Fibroblast of skin of left biceps (primary cell): ENCODE measurements at regions not wholly inside any gene's neighbourhood (a gene's known extent, or its start where the extent isn't known, plus 50 kb on each side); places are given as distances from the start of the nearest gene placed in this dataset.

ENCODE experiments used
- DNase-seq, 2 experiments: peaks; one replicate each; pipeline ENCODE4 v3.0.0-alpha.2; 2013; ENCODE audit warnings: low read depth in 2 of 2

GRCh38 chr10:131425752-131426533, 114.4 kb upstream of the TCERG1L start:
- no peak for DNase-seq

- no peak for DNase-seq
Measured at GRCh38 chr10:131426534-131426898, 115.0 kb upstream of the TCERG1L start.

GRCh38 chr10:131427281-131427680, 115.8 kb upstream of the TCERG1L start:
- no peak for DNase-seq

- DNase-seq: no peak
Measured at GRCh38 chr10:131427901-131428300, 116.4 kb upstream of the TCERG1L start.

- no peak for DNase-seq
Measured at GRCh38 chr10:131429141-131429540, 117.6 kb upstream of the TCERG1L start.

GRCh38 chr10:131429942-131430341, 118.4 kb upstream of the TCERG1L start:
- no peak for DNase-seq

- DNase-seq: no peak
Measured at GRCh38 chr10:131430716-131431412, 119.3 kb upstream of the TCERG1L start.

GRCh38 chr10:131431533-131431932, 120.0 kb upstream of the TCERG1L start:
- no peak for DNase-seq

- DNase-seq: no peak
Measured at GRCh38 chr10:131431978-131432690, 120.6 kb upstream of the TCERG1L start.

- no peak for DNase-seq
Measured at GRCh38 chr10:131433568-131433967, 122.0 kb upstream of the TCERG1L start.

- DNase-seq: no peak
Measured at GRCh38 chr10:131435232-131435631, 123.7 kb upstream of the TCERG1L start.

GRCh38 chr10:131435760-131436457, 124.4 kb upstream of the TCERG1L start:
- no peak for DNase-seq

GRCh38 chr10:131436458-131436857, 124.9 kb upstream of the TCERG1L start:
- peak; percentile 13 to 26 for DNase-seq

GRCh38 chr10:131437556-131438475, 126.3 kb upstream of the TCERG1L start:
- no peak for DNase-seq

- DNase-seq: no peak
Measured at GRCh38 chr10:131438665-131439064, 127.1 kb upstream of the TCERG1L start.

GRCh38 chr10:131439705-131440104, 128.2 kb upstream of the TCERG1L start:
- DNase-seq: no peak

GRCh38 chr10:131440405-131441360, 129.2 kb upstream of the TCERG1L start:
- DNase-seq: no peak

- no peak for DNase-seq
Measured at GRCh38 chr10:131442271-131442670, 130.8 kb upstream of the TCERG1L start.

GRCh38 chr10:131444286-131444685, 132.8 kb upstream of the TCERG1L start:
- DNase-seq: no peak
